B cell (primary cell): ENCODE measurements at regions not wholly inside any gene's neighbourhood (a gene's known extent, or its start where the extent isn't known, plus 50 kb on each side); places are given as distances from the start of the nearest gene placed in this dataset.

Source experiments
- EZH2 ChIP-seq: IDR thresholded peaks from 2 replicates; pipeline ENCODE4 v1.6.1; 2012; ENCODE audit warnings: borderline replicate concordance, low read depth, mild to moderate bottlenecking, moderate library complexity, low read length; ENCODE audit not compliant: insufficient read depth, poor library complexity, severe bottlenecking
- TF ChIP-seq, protein P1 (sequence below): fragments of 200-600 bp; IDR thresholded peaks from one replicate; pipeline ENCODE4 v1.8.0; 2022; ENCODE audit warnings: antibody characterized with exemption, mild to moderate bottlenecking

DNA sequence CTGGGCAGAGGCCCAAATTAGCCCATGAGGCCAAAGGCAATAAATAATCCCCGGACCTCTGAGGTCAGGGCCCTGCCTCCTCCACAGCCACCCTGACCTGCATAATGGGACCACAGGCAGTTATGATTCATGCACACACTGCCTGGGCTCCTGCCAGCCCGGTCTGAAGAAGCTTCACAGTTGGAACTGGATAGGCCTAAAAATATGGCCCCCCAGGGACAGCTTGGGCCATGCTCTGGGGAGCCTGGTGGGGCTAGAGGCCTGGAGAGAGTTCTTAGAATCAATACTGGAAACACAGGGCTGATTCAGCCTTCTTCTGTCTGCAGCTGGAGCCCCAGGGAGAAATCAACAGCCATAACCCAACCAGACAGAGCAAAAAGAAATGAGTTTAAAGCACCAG, 112.8 kb upstream of the CADM1 start:
- TF ChIP-seq, protein P1, sequence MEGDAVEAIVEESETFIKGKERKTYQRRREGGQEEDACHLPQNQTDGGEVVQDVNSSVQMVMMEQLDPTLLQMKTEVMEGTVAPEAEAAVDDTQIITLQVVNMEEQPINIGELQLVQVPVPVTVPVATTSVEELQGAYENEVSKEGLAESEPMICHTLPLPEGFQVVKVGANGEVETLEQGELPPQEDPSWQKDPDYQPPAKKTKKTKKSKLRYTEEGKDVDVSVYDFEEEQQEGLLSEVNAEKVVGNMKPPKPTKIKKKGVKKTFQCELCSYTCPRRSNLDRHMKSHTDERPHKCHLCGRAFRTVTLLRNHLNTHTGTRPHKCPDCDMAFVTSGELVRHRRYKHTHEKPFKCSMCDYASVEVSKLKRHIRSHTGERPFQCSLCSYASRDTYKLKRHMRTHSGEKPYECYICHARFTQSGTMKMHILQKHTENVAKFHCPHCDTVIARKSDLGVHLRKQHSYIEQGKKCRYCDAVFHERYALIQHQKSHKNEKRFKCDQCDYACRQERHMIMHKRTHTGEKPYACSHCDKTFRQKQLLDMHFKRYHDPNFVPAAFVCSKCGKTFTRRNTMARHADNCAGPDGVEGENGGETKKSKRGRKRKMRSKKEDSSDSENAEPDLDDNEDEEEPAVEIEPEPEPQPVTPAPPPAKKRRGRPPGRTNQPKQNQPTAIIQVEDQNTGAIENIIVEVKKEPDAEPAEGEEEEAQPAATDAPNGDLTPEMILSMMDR: no peak
- no peak for TF ChIP-seq EZH2
